ENCODE measurements at regions not wholly inside any gene's neighbourhood (a gene's known extent, or its start where the extent isn't known, plus 50 kb on each side); places are given as distances from the start of the nearest gene placed in this dataset.

DNA sequence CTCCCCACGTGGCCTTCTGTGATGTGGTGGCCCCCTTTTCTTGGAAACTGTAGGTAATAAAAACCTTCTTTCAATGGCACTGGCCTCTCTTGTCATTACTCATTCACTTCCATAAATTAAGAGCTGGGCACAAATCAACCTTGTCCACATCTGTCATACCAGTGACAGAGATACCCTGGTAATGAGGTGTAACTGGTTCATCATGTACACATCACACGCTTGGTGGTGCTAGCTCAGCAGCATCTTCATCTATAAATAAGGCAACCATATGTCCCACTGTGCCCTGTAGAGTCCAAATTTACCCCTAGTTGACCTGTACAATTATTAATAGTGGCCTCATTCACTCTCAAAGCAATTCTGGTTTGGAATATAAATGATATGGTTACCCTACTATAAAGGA lies 245.6 kb downstream of the HIVEP2 start:
- Histone ChIP-seq H3K9me2 (ENCODE audit: insufficient read depth) (peaks cover 12% of the 10 kb centered on the region; the same call in 1 of the 2 replicates), H3F3A (replicated peaks; ENCODE audit: low read depth) (no peaks in the 10 kb centered on the region), H4K20me1 (replicated peaks; ENCODE audit: insufficient read depth) (no peaks in the 10 kb centered on the region), H3K27ac (ENCODE audit: low read depth) (no peak overlapping the region), H3K4me1 (ENCODE audit: insufficient read depth) (peaks cover 13% of the 10 kb centered on the region), H3K27me3 (ENCODE audit: insufficient read depth) (no peaks in the 10 kb centered on the region), H3K4me3 (no peak overlapping the region), H2AFZ (no peak overlapping the region), H3K79me2 (replicated peaks; ENCODE audit: insufficient read depth) (no peaks in the 10 kb centered on the region), H3K36me3 (ENCODE audit: insufficient read depth) (no peaks in the 10 kb centered on the region), H3K4me2 (no peak overlapping the region)
- Mint-ChIP-seq H3K9me3 (no peaks in the 10 kb centered on the region), H3K4me3 (no peak overlapping the region), H3K4me1 (peaks cover 16% of the 10 kb centered on the region), H3K27me3 (ENCODE audit: insufficient read depth, low read depth, poor library complexity) (peaks cover 2% of the 10 kb centered on the region), H3K27ac (no peak overlapping the region), H3K36me3 (ENCODE audit: low read depth) (no peaks in the 10 kb centered on the region)
- TF ChIP-seq STAT1 (IDR thresholded peaks at IDR 0.05; ENCODE audit: unreplicated experiment) (no peak), POLR2AphosphoS5 (IDR thresholded peaks at IDR 0.05; ENCODE audit: low read depth) (no peak), ZNF331 (CRISPR knock-in tag; IDR thresholded peaks at IDR 0.05; ENCODE audit: low read depth) (no peak), ZNF114 (CRISPR knock-in tag; IDR thresholded peaks at IDR 0.05) (no peak), NANOG (IDR thresholded peaks at IDR 0.05; ENCODE audit: borderline replicate concordance) (no peak)
- TF ChIP-seq, protein P1, sequence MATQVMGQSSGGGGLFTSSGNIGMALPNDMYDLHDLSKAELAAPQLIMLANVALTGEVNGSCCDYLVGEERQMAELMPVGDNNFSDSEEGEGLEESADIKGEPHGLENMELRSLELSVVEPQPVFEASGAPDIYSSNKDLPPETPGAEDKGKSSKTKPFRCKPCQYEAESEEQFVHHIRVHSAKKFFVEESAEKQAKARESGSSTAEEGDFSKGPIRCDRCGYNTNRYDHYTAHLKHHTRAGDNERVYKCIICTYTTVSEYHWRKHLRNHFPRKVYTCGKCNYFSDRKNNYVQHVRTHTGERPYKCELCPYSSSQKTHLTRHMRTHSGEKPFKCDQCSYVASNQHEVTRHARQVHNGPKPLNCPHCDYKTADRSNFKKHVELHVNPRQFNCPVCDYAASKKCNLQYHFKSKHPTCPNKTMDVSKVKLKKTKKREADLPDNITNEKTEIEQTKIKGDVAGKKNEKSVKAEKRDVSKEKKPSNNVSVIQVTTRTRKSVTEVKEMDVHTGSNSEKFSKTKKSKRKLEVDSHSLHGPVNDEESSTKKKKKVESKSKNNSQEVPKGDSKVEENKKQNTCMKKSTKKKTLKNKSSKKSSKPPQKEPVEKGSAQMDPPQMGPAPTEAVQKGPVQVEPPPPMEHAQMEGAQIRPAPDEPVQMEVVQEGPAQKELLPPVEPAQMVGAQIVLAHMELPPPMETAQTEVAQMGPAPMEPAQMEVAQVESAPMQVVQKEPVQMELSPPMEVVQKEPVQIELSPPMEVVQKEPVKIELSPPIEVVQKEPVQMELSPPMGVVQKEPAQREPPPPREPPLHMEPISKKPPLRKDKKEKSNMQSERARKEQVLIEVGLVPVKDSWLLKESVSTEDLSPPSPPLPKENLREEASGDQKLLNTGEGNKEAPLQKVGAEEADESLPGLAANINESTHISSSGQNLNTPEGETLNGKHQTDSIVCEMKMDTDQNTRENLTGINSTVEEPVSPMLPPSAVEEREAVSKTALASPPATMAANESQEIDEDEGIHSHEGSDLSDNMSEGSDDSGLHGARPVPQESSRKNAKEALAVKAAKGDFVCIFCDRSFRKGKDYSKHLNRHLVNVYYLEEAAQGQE (IDR thresholded peaks at IDR 0.05; ENCODE audit: unreplicated experiment) = no peak
- TF ChIP-seq, protein P2, sequence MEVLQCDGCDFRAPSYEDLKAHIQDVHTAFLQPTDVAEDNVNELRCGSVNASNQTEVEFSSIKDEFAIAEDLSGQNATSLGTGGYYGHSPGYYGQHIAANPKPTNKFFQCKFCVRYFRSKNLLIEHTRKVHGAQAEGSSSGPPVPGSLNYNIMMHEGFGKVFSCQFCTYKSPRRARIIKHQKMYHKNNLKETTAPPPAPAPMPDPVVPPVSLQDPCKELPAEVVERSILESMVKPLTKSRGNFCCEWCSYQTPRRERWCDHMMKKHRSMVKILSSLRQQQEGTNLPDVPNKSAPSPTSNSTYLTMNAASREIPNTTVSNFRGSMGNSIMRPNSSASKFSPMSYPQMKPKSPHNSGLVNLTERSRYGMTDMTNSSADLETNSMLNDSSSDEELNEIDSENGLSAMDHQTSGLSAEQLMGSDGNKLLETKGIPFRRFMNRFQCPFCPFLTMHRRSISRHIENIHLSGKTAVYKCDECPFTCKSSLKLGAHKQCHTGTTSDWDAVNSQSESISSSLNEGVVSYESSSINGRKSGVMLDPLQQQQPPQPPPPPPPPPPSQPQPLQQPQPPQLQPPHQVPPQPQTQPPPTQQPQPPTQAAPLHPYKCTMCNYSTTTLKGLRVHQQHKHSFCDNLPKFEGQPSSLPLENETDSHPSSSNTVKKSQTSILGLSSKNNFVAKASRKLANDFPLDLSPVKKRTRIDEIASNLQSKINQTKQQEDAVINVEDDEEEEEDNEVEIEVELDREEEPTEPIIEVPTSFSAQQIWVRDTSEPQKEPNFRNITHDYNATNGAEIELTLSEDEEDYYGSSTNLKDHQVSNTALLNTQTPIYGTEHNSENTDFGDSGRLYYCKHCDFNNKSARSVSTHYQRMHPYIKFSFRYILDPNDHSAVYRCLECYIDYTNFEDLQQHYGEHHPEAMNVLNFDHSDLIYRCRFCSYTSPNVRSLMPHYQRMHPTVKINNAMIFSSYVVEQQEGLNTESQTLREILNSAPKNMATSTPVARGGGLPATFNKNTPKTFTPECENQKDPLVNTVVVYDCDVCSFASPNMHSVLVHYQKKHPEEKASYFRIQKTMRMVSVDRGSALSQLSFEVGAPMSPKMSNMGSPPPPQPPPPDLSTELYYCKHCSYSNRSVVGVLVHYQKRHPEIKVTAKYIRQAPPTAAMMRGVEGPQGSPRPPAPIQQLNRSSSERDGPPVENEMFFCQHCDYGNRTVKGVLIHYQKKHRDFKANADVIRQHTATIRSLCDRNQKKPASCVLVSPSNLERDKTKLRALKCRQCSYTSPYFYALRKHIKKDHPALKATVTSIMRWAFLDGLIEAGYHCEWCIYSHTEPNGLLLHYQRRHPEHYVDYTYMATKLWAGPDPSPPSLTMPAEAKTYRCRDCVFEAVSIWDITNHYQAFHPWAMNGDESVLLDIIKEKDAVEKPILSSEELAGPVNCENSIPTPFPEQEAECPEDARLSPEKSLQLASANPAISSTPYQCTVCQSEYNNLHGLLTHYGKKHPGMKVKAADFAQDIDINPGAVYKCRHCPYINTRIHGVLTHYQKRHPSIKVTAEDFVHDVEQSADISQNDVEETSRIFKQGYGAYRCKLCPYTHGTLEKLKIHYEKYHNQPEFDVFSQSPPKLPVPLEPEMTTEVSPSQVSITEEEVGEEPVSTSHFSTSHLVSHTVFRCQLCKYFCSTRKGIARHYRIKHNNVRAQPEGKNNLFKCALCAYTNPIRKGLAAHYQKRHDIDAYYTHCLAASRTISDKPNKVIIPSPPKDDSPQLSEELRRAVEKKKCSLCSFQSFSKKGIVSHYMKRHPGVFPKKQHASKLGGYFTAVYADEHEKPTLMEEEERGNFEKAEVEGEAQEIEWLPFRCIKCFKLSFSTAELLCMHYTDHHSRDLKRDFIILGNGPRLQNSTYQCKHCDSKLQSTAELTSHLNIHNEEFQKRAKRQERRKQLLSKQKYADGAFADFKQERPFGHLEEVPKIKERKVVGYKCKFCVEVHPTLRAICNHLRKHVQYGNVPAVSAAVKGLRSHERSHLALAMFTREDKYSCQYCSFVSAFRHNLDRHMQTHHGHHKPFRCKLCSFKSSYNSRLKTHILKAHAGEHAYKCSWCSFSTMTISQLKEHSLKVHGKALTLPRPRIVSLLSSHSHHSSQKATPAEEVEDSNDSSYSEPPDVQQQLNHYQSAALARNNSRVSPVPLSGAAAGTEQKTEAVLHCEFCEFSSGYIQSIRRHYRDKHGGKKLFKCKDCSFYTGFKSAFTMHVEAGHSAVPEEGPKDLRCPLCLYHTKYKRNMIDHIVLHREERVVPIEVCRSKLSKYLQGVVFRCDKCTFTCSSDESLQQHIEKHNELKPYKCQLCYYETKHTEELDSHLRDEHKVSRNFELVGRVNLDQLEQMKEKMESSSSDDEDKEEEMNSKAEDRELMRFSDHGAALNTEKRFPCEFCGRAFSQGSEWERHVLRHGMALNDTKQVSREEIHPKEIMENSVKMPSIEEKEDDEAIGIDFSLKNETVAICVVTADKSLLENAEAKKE (CRISPR knock-in tag; IDR thresholded peaks at IDR 0.05) = no peak
- no peak for DNase-seq (ENCODE audit: low spot score)
- no peak for ATAC-seq
